ENCODE measurements at regions not wholly inside any gene's neighbourhood (a gene's known extent, or its start where the extent isn't known, plus 50 kb on each side); places are given as distances from the start of the nearest gene placed in this dataset.

DNA sequence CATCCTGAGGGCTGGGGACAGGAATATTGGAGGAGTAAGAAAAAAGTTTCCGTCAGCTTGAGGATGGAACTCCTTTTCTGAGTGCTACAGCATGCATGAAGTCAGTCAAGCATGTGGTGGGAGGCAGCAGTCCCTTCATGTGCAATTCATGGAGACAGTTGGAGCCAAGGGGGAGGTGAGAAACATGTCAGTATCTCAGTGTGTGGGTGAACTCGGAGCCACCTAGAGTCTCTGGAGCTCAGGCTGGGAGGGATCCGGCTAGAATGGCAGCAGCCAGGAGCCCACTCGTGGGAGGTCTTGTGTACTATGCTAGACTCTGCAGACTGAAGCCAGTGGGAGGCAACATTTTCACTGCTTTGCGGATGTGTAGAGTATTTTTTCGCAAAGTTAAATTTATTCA, 60.3 kb downstream of the AVPR1A start:
- Mint-ChIP-seq H3K9me3 (peaks cover 0 to 6% (median 0%) of the 10 kb centered on the region in 3 donors), H3K36me3 (no peaks in the 10 kb centered on the region), H3K4me1 (peaks cover 0 to 2% (median 0%) of the 10 kb centered on the region in 3 donors), H3K4me3 (no peak overlapping the region), H3K27me3 (no peaks in the 10 kb centered on the region), H3K27ac (no peak overlapping the region)

- no peak overlapping the region for H3K4me3 Mint-ChIP-seq
- no peak overlapping the region for H3K27ac Mint-ChIP-seq
- H3K27me3 Mint-ChIP-seq = no peaks in the 10 kb centered on the region
- H3K9me3 Mint-ChIP-seq = peaks cover 0 to 6% (median 0%) of the 10 kb centered on the region in 3 donors
- no peaks in the 10 kb centered on the region for H3K36me3 Mint-ChIP-seq
- no peaks in the 10 kb centered on the region for H3K4me1 Mint-ChIP-seq
Observed at GRCh38 chr12:63086149-63086915, 64.7 kb downstream of the AVPR1A start.

DNA sequence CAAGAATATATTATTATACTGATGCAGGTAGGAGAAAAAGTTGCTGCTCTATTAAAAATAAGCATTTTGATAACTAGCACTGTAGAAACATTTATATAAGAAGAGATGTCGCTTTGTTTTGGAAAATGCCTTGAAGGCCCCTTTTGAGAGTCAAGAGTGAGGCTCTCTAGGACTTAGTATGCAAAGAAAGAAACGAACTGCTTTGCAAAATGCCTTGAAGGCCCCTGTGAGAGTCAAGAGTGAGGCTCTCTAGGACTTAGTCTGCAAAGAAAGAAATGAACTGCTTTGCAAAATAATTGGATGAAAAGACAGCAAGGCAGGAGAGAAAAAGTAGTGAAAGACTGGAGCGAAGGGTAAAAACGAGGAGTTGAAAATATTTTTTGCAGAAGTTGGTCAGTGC, 65.9 kb downstream of the AVPR1A start:
- Mint-ChIP-seq H3K4me1 (no peaks in the 10 kb centered on the region), H3K27ac (no peak overlapping the region)

DNA sequence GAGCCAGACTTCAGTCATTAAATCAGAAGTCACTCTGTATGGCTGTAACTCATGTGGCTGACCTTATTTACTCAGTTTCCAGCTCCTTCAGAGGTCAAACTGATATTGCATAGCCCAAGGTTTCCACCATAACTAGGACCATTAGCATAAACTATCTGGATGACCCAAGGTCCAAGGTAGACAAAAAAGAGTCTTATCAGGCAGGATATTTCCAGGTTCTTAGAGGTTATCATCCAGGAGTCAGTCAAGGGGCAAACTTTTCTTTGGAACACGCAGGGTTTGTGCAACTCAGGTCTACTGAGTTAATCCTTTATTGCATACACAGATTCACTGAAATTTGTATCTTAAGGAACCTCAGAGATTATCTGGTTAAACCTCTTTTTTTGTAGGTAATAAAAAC, 66.5 kb downstream of the AVPR1A start:
- H3K4me3 Mint-ChIP-seq = no peak overlapping the region
- H3K4me1 Mint-ChIP-seq = no peaks in the 10 kb centered on the region
- H3K27ac Mint-ChIP-seq = no peak overlapping the region

More for the DNA sequence above, 65.9 kb downstream of the AVPR1A start:
- no peaks in the 10 kb centered on the region for H3K36me3 Mint-ChIP-seq
- peaks cover 1% of the 10 kb centered on the region for H3K27me3 Mint-ChIP-seq
- no peak overlapping the region for H3K4me3 Mint-ChIP-seq
- peaks cover 0 to 6% (median 0%) of the 10 kb centered on the region in 3 donors for H3K9me3 Mint-ChIP-seq

GRCh38 chr12:63083046-63083445, 68.0 kb downstream of the AVPR1A start:
- H3K27ac Mint-ChIP-seq = no peak overlapping the region
- H3K9me3 Mint-ChIP-seq = no peaks in the 10 kb centered on the region
- no peak overlapping the region for H3K4me3 Mint-ChIP-seq
- peaks cover 1% of the 10 kb centered on the region for H3K27me3 Mint-ChIP-seq
- H3K4me1 Mint-ChIP-seq = no peaks in the 10 kb centered on the region
- no peaks in the 10 kb centered on the region for H3K36me3 Mint-ChIP-seq

More for the DNA sequence above, 66.5 kb downstream of the AVPR1A start:
- H3K36me3 Mint-ChIP-seq = no peaks in the 10 kb centered on the region
- H3K27me3 Mint-ChIP-seq = peaks cover 1% of the 10 kb centered on the region
- H3K9me3 Mint-ChIP-seq = peaks cover 0 to 6% (median 0%) of the 10 kb centered on the region in 3 donors

DNA sequence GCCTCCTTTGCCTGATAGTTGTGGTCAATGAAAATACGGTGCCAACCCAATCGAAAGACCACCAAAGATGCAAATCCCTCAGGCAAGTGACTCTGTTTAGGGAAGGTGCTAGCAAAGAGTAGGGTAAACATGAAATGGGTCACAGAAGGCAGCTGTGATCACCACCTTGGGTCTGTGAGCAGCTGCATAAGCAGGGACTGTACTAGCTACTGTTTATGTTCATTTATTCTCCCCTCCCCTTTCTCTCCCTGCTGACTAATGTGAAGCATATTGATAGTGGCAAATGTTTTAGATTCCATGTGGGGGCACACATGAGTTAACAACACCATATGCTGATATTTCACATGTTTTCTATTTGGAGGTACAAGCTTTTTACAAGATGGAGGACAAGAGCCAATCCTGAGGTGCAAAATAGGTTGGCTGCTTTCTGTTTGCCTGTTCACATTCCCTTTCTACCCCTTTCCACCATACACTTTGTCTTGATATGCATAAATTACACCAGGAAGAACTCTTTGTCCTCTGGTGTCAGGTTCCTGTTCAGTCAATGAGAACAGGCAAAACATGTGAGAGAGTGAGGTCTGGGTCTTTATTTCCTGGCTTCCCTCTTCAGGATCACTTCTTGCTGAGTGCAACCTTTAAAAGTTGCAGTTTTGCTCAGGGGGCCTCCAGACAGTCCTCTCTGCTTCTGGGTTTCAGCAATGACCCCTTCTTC, 71.1 kb downstream of the AVPR1A start:
- no peaks in the 10 kb centered on the region for H3K36me3 Mint-ChIP-seq
- H3K4me3 Mint-ChIP-seq = no peak overlapping the region
- H3K27ac Mint-ChIP-seq = no peak overlapping the region
- peaks cover 1% of the 10 kb centered on the region for H3K27me3 Mint-ChIP-seq
- H3K4me1 Mint-ChIP-seq = no peaks in the 10 kb centered on the region
- H3K9me3 Mint-ChIP-seq = no peaks in the 10 kb centered on the region

DNA sequence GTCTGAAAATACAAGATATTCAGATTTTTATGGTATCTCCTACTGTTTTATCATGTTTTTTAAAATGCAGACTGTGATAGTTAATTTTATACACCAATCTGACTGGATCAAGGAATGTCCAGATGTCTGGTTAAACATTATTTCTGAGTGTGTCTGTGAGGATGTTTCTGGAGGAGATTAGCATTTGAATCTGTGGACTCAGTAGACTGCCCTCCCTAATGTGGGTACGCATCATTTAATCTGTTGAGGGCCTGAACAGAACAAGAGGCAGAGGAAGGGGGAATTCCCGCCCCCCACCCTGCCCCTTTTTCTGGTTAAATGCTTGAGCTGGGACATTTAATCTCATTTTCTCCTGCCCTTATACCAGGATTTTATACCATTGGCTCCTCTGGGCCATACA, 72.1 kb downstream of the AVPR1A start:
- no peaks in the 10 kb centered on the region for H3K9me3 Mint-ChIP-seq
- H3K27me3 Mint-ChIP-seq = peaks cover 1% of the 10 kb centered on the region
- H3K36me3 Mint-ChIP-seq = no peaks in the 10 kb centered on the region
- no peak overlapping the region for H3K4me3 Mint-ChIP-seq
- no peaks in the 10 kb centered on the region for H3K4me1 Mint-ChIP-seq
- H3K27ac Mint-ChIP-seq = no peak overlapping the region

DNA sequence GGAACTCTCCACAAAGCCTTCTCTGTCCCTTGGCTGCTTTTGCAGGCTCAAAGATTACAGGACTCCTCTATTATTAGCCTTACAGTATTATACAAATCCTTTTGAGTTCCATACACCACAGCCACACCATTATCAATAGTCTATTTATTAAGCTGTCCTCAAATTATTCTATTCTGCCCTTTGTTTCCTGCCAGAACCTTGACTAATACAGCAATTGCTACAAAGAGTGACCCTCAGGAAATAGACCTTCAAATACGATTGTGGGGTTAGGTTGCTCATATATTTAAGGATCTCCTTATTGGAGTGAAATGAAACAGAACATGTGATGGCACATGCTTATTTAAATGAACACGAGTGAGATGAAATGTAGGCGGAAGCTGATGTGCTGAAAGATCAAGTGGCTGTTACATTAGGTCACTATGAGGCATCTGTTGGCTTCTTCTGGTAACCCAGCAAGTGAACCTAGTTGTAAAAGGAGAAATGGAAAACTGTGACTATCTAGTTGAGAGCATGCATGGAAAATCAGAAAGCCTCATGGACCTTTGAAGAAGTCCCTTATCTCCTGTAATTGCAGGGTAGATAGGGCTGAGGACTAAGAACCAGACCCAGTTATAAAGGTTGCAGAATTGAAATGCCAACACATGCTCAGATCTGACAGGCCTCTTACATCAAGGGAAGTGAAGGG, 75.5 kb downstream of the AVPR1A start:
- no peak overlapping the region for H3K4me3 Mint-ChIP-seq
- no peaks in the 10 kb centered on the region for H3K36me3 Mint-ChIP-seq
- H3K27ac Mint-ChIP-seq = peak overlapping the region in 1 of 3 donors; percentile 17
- peaks cover 1% of the 10 kb centered on the region for H3K27me3 Mint-ChIP-seq
- H3K4me1 Mint-ChIP-seq = no peaks in the 10 kb centered on the region
- no peaks in the 10 kb centered on the region for H3K9me3 Mint-ChIP-seq

DNA sequence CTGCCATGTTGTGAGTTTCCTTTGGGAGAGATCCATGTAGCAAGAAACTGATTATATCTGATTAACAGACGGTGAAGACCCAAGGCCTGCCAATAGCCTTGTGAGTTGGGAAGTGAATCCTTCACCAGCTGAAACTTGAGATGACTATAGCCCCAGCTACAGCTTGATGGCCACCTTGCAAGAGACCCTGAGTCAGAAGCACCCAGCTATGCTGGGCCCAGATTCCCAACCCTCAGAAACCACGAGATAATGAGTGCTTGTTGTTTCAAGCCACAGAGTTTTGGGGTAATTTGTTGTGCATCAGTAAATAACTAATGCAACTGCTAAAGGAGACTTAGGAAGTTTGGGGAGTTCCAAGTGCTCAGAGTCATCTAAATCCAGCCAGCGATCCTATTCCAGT, 80.3 kb downstream of the AVPR1A start:
- no peaks in the 10 kb centered on the region for H3K27me3 Mint-ChIP-seq
- H3K27ac Mint-ChIP-seq = no peak overlapping the region
- no peaks in the 10 kb centered on the region for H3K36me3 Mint-ChIP-seq
- no peak overlapping the region for H3K4me3 Mint-ChIP-seq
- H3K9me3 Mint-ChIP-seq = no peaks in the 10 kb centered on the region
- H3K4me1 Mint-ChIP-seq = no peaks in the 10 kb centered on the region

GRCh38 chr12:63069860-63070617, 81.0 kb downstream of the AVPR1A start:
- Mint-ChIP-seq H3K4me1 (no peaks in the 10 kb centered on the region), H3K36me3 (no peaks in the 10 kb centered on the region), H3K27me3 (no peaks in the 10 kb centered on the region), H3K9me3 (no peaks in the 10 kb centered on the region), H3K4me3 (no peak overlapping the region), H3K27ac (no peak overlapping the region)

DNA sequence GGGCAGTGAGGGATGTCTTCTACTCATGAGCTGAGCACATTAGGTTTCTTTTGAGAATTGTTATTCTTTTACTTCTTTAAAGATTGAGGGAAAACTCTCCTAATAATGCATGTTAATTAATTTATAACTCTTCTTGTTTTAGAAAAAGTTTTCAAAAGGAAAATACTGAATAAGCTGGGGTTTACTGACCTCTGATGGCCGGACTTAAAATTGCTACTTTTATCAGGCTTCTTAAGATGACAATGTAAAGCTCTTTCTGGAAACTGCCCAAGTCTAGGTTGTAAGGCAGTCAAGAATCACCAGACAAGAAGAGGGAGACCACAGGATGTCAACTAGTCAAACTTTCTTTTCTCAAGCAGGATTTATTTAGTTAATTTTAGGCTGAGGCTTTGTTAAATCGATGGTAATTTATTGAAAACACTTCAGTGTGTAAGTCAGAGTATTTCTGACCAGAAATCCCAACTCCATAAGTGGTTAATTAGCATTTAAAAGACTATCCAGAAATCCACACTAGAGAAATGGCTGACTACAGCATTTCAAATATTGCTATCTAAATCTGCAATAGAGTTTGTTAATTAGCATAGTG, 82.1 kb downstream of the AVPR1A start:
- Mint-ChIP-seq H3K4me1 (no peaks in the 10 kb centered on the region), H3K27ac (no peak overlapping the region), H3K4me3 (no peak overlapping the region), H3K9me3 (no peaks in the 10 kb centered on the region), H3K27me3 (no peaks in the 10 kb centered on the region), H3K36me3 (no peaks in the 10 kb centered on the region)

DNA sequence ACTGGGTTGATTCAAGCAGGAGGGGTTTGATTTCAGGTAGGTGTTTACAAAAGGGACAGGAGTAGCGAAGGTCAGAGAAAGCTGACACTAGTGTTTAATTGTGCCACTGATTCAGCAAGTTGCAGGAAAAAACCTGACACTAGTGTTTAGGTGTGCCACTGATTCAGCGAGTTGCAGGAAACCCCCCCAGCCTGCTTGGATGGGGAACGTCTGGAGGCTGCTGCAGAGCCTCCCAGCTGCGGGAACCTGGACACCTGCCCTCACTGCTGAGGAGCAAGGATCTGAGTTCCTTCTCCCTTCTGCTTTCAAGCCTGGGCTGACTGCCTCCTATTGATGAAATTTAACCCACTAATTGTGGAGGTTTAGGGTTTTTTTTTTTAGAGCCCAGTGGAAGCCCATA, 84.2 kb downstream of the AVPR1A start:
- no peaks in the 10 kb centered on the region for H3K4me1 Mint-ChIP-seq
- H3K4me3 Mint-ChIP-seq = no peak overlapping the region
- no peaks in the 10 kb centered on the region for H3K27me3 Mint-ChIP-seq
- no peaks in the 10 kb centered on the region for H3K36me3 Mint-ChIP-seq
- no peaks in the 10 kb centered on the region for H3K9me3 Mint-ChIP-seq
- H3K27ac Mint-ChIP-seq = no peak overlapping the region

DNA sequence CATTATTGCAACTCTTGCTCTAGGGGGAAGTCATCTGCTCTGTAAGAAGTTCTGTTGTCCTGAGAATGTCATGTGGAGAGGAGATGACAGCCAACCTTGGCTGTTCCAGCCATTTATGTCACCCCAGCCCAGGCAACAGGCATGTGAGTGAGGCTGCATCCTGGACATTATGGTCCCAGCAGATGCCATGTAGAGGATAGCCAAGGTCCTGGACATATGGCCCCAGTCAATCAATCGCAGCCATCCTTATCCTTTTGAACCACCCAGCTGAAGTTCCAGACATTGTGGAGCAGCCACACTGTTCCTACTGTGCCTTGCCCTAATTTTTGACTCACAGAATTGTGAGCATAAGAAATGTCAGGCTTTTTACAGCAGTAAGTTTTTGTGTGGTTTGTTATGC, 84.9 kb downstream of the AVPR1A start:
- no peaks in the 10 kb centered on the region for H3K9me3 Mint-ChIP-seq
- no peaks in the 10 kb centered on the region for H3K36me3 Mint-ChIP-seq
- no peaks in the 10 kb centered on the region for H3K4me1 Mint-ChIP-seq
- H3K27me3 Mint-ChIP-seq = no peaks in the 10 kb centered on the region
- no peak overlapping the region for H3K27ac Mint-ChIP-seq
- H3K4me3 Mint-ChIP-seq = no peak overlapping the region

DNA sequence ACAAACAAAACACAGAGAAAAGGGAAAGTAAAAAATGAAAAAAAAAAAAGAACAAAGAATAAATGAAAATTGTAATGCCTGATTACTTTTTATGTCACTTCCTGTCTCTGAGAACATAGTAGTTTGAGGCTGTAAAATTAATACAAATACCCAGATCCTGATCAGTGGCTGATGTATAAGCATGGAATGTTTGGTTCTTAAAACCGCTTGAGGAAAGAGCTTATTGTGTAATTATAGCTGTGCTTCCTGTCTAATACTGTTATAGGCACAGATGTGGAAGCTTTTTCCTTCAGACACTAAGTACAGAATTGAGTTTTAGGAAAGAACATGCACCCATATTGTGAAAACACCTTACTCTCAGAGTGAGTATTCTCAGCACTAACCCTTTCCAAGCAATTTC, 86.9 kb downstream of the AVPR1A start:
- Mint-ChIP-seq H3K9me3 (no peaks in the 10 kb centered on the region), H3K4me3 (no peak overlapping the region), H3K27ac (no peak overlapping the region), H3K4me1 (no peaks in the 10 kb centered on the region), H3K36me3 (no peaks in the 10 kb centered on the region), H3K27me3 (peaks cover 2% of the 10 kb centered on the region)

DNA sequence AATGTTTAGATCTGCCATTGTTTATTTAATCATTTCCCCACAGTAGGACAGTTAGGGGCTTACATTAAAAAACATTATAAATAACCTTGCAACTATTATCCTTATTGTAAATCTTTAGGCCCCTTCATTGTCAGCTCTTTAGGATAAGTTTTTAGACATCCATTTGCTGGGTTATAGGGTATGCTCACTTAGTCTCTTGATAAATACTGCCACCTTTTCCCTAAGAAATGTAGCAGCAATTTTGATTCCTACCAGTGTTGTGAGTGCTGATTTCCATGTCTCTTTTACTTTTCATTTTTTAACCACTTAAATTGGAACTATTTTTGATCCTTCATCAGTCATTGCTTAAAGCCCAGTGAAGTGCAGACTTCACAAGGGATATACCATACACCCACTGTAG, 94.4 kb downstream of the AVPR1A start:
- peaks cover 2% of the 10 kb centered on the region for H3K36me3 Mint-ChIP-seq
- H3K4me1 Mint-ChIP-seq = no peaks in the 10 kb centered on the region
- no peak overlapping the region for H3K4me3 Mint-ChIP-seq
- no peak overlapping the region for H3K27ac Mint-ChIP-seq
- peaks cover 0 to 4% (median 3%) of the 10 kb centered on the region in 3 donors for H3K9me3 Mint-ChIP-seq
- peaks cover 4% of the 10 kb centered on the region for H3K27me3 Mint-ChIP-seq
